GM12878 (cell line): ENCODE measurements at regions not wholly inside any gene's neighbourhood (a gene's known extent, or its start where the extent isn't known, plus 50 kb on each side); places are given as distances from the start of the nearest gene placed in this dataset.

ENCODE experiments used
- GATAD2B ChIP-seq: fragments of 450-650 bp; conservative IDR thresholded peaks from 2 replicates; pipeline ENCODE4 v1.6.1; 2017; ENCODE audit warnings: low read depth, mild to moderate bottlenecking, moderate library complexity
- ZNF622 ChIP-seq: fragments of 450-650 bp; IDR thresholded peaks from 2 replicates; pipeline ENCODE4 v1.6.1; 2017; ENCODE audit warnings: mild to moderate bottlenecking, inconsistent platforms
- TF ChIP-seq, protein P1 (sequence below): IDR thresholded peaks from 2 replicates; pipeline ENCODE4 v1.6.1; 2012; ENCODE audit warnings: mild to moderate bottlenecking, low read depth, low read length
- TF ChIP-seq, protein P2 (sequence below): fragments of 450-650 bp; IDR thresholded peaks from 2 replicates; pipeline ENCODE4 v1.6.1; 2016; ENCODE audit warnings: mild to moderate bottlenecking
- TF ChIP-seq, protein P3 (sequence below): fragments of 450-650 bp; IDR thresholded peaks from 2 replicates; pipeline ENCODE4 v1.6.1; 2017; ENCODE audit warnings: antibody characterized with exemption, mild to moderate bottlenecking, moderate library complexity

DNA sequence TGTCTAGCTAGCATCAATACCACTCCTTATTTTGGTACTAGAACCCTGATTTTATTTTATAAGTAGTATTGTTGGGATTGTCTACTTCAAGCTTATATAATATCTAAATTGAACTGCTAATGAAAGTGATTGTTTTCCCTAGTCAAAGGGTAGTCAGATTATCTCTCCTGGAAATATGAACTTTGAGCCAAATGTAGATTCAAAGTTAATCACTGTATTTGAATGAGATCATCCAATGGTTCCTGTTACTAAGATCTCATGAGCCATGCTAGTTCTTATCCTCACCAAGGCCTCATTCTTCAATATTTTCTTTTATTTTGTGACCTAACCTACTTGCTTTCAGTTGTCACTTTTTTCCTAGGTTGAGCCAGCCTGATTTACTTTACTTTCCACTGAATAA is 276.7 kb downstream of the RASSF9 start (continued):
- TF ChIP-seq, protein P1, sequence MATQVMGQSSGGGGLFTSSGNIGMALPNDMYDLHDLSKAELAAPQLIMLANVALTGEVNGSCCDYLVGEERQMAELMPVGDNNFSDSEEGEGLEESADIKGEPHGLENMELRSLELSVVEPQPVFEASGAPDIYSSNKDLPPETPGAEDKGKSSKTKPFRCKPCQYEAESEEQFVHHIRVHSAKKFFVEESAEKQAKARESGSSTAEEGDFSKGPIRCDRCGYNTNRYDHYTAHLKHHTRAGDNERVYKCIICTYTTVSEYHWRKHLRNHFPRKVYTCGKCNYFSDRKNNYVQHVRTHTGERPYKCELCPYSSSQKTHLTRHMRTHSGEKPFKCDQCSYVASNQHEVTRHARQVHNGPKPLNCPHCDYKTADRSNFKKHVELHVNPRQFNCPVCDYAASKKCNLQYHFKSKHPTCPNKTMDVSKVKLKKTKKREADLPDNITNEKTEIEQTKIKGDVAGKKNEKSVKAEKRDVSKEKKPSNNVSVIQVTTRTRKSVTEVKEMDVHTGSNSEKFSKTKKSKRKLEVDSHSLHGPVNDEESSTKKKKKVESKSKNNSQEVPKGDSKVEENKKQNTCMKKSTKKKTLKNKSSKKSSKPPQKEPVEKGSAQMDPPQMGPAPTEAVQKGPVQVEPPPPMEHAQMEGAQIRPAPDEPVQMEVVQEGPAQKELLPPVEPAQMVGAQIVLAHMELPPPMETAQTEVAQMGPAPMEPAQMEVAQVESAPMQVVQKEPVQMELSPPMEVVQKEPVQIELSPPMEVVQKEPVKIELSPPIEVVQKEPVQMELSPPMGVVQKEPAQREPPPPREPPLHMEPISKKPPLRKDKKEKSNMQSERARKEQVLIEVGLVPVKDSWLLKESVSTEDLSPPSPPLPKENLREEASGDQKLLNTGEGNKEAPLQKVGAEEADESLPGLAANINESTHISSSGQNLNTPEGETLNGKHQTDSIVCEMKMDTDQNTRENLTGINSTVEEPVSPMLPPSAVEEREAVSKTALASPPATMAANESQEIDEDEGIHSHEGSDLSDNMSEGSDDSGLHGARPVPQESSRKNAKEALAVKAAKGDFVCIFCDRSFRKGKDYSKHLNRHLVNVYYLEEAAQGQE: no peak
- TF ChIP-seq ZNF622 (no peak), GATAD2B (no peak)
- TF ChIP-seq, protein P2, sequence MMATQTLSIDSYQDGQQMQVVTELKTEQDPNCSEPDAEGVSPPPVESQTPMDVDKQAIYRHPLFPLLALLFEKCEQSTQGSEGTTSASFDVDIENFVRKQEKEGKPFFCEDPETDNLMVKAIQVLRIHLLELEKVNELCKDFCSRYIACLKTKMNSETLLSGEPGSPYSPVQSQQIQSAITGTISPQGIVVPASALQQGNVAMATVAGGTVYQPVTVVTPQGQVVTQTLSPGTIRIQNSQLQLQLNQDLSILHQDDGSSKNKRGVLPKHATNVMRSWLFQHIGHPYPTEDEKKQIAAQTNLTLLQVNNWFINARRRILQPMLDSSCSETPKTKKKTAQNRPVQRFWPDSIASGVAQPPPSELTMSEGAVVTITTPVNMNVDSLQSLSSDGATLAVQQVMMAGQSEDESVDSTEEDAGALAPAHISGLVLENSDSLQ: no peak
- TF ChIP-seq, protein P3, sequence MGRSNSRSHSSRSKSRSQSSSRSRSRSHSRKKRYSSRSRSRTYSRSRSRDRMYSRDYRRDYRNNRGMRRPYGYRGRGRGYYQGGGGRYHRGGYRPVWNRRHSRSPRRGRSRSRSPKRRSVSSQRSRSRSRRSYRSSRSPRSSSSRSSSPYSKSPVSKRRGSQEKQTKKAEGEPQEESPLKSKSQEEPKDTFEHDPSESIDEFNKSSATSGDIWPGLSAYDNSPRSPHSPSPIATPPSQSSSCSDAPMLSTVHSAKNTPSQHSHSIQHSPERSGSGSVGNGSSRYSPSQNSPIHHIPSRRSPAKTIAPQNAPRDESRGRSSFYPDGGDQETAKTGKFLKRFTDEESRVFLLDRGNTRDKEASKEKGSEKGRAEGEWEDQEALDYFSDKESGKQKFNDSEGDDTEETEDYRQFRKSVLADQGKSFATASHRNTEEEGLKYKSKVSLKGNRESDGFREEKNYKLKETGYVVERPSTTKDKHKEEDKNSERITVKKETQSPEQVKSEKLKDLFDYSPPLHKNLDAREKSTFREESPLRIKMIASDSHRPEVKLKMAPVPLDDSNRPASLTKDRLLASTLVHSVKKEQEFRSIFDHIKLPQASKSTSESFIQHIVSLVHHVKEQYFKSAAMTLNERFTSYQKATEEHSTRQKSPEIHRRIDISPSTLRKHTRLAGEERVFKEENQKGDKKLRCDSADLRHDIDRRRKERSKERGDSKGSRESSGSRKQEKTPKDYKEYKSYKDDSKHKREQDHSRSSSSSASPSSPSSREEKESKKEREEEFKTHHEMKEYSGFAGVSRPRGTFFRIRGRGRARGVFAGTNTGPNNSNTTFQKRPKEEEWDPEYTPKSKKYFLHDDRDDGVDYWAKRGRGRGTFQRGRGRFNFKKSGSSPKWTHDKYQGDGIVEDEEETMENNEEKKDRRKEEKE: no peak
- TF ChIP-seq, all 136 proteins: peak for 0
